ENCODE measurements at regions not wholly inside any gene's neighbourhood (a gene's known extent, or its start where the extent isn't known, plus 50 kb on each side); places are given as distances from the start of the nearest gene placed in this dataset.

DNA sequence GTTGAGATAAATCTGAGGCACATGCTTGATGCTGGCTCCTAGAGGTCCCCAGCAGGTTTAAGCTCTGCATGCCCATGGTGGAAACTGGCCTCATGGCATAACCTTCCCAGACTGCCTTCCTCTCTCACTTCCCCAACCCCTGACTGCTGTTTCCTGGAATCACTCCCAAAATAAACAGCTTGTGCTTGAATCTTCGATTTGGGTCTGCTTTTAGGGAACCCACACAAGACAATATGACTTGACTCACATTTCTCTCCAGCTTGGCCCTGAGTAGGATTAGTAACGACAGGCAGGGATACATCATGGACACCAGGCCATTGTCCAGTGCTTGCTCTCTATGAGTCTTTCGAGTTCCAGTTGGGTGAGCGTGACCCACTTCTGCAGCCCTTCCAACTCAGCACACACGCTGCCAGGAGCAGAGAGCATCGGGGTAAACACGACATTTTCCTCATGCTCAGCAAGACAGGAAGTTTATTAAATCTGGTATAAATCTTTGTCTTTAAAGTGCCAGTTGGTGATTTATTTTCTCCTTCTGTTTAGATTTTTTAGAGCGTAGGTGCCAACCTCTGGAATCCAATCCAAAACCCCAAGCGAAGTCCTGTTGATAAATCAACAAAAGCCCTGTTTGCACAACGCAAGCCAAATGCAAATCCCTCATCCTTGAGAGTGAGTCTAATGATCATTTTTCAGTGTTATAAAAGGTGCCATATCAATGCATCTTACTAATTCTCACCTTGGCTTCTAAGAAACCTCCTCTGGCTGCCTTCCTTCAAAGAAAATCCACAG is 135.0 kb downstream of the FOXA2 start:
- TF ChIP-seq, protein P1, sequence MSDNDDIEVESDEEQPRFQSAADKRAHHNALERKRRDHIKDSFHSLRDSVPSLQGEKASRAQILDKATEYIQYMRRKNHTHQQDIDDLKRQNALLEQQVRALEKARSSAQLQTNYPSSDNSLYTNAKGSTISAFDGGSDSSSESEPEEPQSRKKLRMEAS (IDR thresholded peaks at IDR 0.05), result no peak
- no peak for TF ChIP-seq SP1 (IDR thresholded peaks at IDR 0.05; ENCODE audit: low read depth, low read length)

All from H1 (cell line).